ENCODE measurements at regions not wholly inside any gene's neighbourhood (a gene's known extent, or its start where the extent isn't known, plus 50 kb on each side); places are given as distances from the start of the nearest gene placed in this dataset.

DNA sequence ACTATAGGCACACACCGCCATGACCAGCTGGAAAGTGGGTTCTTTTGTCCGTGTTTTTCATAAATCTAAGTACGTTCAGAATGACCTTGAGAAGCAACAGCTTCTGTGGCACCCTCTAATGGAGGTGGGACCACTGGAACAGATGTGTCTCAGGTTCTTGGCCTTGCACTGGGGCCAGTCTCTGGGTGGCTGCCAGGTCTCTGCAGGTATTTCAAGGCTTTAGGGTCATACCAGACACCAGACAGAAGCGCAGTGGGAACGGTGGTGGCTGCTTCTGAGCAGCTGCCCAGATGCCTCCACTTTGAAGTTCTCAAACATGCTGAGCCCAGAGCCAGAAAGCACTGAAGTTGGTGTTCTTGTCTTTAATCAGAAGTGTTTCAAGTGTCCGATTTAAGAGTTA is 75.0 kb upstream of the RBM19 start:
- ATAC-seq (no peak), DNase-seq (no peak)
- TF ChIP-seq POLR2A (IDR thresholded peaks at IDR 0.05), result no peak
- no peak for TF ChIP-seq CTCF (IDR thresholded peaks at IDR 0.05)
- no peak overlapping the region for H3K4me3 ChIP-seq
- WGBS, 4 donors, result 81 to 92% (median 85%) methylated on average over 6 of the region's 6 CpGs
- H3K27me3 ChIP-seq, result peaks cover 0 to 18% (median 8%) of the 10 kb centered on the region in 9 donors
- no peak overlapping the region for H3K27ac ChIP-seq
- no peaks in the 10 kb centered on the region for H3K36me3 ChIP-seq
- intact Hi-C loops (cut with DNase I), result no loop called here
- no peaks in the 10 kb centered on the region for H3K9me3 ChIP-seq
- no peaks in the 10 kb centered on the region for H3K4me1 ChIP-seq

- ATAC-seq, result no peak
- Histone ChIP-seq H3K36me3 (no peaks in the 10 kb centered on the region), H3K9me3 (no peaks in the 10 kb centered on the region), H3K27ac (no peak overlapping the region), H3K27me3 (peaks cover 0 to 18% (median 3%) of the 10 kb centered on the region in 9 donors), H3K4me3 (no peak overlapping the region), H3K4me1 (no peaks in the 10 kb centered on the region)
- 91 to 94% (median 94%) methylated on average over 3 of the region's 3 CpGs for WGBS, 4 donors
- no peak for TF ChIP-seq POLR2A (IDR thresholded peaks at IDR 0.05)
- TF ChIP-seq CTCF (IDR thresholded peaks at IDR 0.05), result no peak
- intact Hi-C loops (cut with DNase I), result no loop called here
- no peak for DNase-seq
These were observed 72.8 kb upstream of the RBM19 start for GRCh38 chr12:114038962-114039361.

- DNase-seq (no peak), ATAC-seq (peak in 2 of 4 donors; percentile 38 to 57)
- H3K9me3 ChIP-seq, result peaks cover 0 to 7% (median 0%) of the 10 kb centered on the region in 12 donors
- WGBS, 4 donors, result 83 to 90% (median 86%) methylated on average over 3 of the region's 3 CpGs
- intact Hi-C loops (cut with DNase I), result no loop called here
- no peaks in the 10 kb centered on the region for H3K4me1 ChIP-seq
- no peak for TF ChIP-seq POLR2A (IDR thresholded peaks at IDR 0.05)
- no peak for TF ChIP-seq CTCF (IDR thresholded peaks at IDR 0.05)
- peaks cover 0 to 11% (median 4%) of the 10 kb centered on the region in 9 donors for H3K27me3 ChIP-seq
- H3K27ac ChIP-seq, result no peak overlapping the region
- no peak overlapping the region for H3K4me3 ChIP-seq
- H3K36me3 ChIP-seq, result no peaks in the 10 kb centered on the region
These were observed 66.7 kb upstream of the RBM19 start for GRCh38 chr12:114032801-114033200.

DNA sequence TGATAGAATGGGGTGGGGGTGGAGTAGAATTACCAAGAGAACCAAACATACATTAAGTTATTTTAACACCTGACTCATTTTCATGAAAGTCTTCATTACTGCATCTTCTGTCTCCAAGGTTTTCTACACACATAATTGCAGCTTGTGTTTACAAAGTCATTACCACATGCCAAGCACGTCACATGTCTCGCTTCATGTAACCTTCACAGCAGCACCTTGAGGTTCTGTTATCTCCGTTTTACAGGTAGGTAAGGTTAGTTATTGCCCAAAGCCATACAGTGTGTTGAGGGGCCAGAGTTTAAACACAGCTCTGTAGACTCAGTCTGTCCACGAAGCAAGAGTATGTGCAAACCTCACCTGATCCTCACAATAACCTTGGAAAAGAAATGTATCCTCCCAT is 64.3 kb upstream of the RBM19 start:
- no peaks in the 10 kb centered on the region for H3K36me3 ChIP-seq
- H3K4me1 ChIP-seq, result peaks cover 0 to 5% (median 0%) of the 10 kb centered on the region in 12 donors
- H3K27ac ChIP-seq, result no peak overlapping the region
- intact Hi-C loops (cut with DNase I), result no loop called here
- DNase-seq (no peak), ATAC-seq (no peak)
- H3K9me3 ChIP-seq, result peaks cover 0 to 17% (median 0%) of the 10 kb centered on the region in 12 donors
- WGBS, 4 donors, result 80 to 85% (median 82%) methylated on average over 4 of the region's 4 CpGs
- peaks cover 0 to 11% (median 0%) of the 10 kb centered on the region in 9 donors for H3K27me3 ChIP-seq
- H3K4me3 ChIP-seq, result no peak overlapping the region
- TF ChIP-seq CTCF (IDR thresholded peaks at IDR 0.05) (no peak), POLR2A (IDR thresholded peaks at IDR 0.05) (no peak)

All from heart left ventricle (tissue), 16 donors.